ENCODE measurements at regions not wholly inside any gene's neighbourhood (a gene's known extent, or its start where the extent isn't known, plus 50 kb on each side); places are given as distances from the start of the nearest gene placed in this dataset.

- no peak for TF ChIP-seq ESRRB (CRISPR knock-in tag; IDR thresholded peaks at IDR 0.05; ENCODE audit: borderline replicate concordance)
- TF ChIP-seq CHAMP1 (IDR thresholded peaks at IDR 0.05), result no peak
- TF ChIP-seq PRDM10 (IDR thresholded peaks at IDR 0.05; ENCODE audit: partially characterized antibody), result no peak
- Histone ChIP-seq H3K4me1 (replicated peaks in 1 of 2; ENCODE audit: control insufficient read depth in 2 of 2, insufficient read depth in 2 of 2, low read length in 2 of 2) (no peaks in the 10 kb centered on the region), H3K9me3 (replicated peaks; ENCODE audit: control insufficient read depth, insufficient read depth, low read depth, low read length) (no peaks in the 10 kb centered on the region), H3K9me1 (ENCODE audit: control insufficient read depth, insufficient read depth, low read length) (no peaks in the 10 kb centered on the region), H2AFZ (ENCODE audit: low read depth, low read length) (no peak overlapping the region), H3K36me3 (ENCODE audit: control insufficient read depth, insufficient read depth, low read length) (no peaks in the 10 kb centered on the region), H4K20me1 (replicated peaks; ENCODE audit: control insufficient read depth, insufficient read depth, low read length) (peaks cover 3% of the 10 kb centered on the region; the same call in 1 of the 2 replicates), H3K4me3 (no peak overlapping the region), H3K27me3 (ENCODE audit: control insufficient read depth in 2 of 2, insufficient read depth in 2 of 2, low read length in 2 of 2) (no peaks in the 10 kb centered on the region), H3K9ac (ENCODE audit: insufficient read depth in 1 of 2, low read depth in 2 of 2, low read length in 2 of 2) (no peak overlapping the region), H3K4me2 (ENCODE audit: insufficient read depth, low read length) (no peak overlapping the region), H3K79me2 (ENCODE audit: control insufficient read depth, insufficient read depth, low read length) (no peaks in the 10 kb centered on the region), H3K27ac (ENCODE audit: extremely low read depth, low read depth, low read length) (no peak overlapping the region)
- DNase-seq (ENCODE audit: extremely low read depth in 1 of 4, low spot score in 3 of 4) (no peak), FAIRE-seq (no peak), ATAC-seq (no peak)
- WGBS (ENCODE audit: insufficient coverage, low coverage, missing lambda C conversion rate), result 0% methylated on average over 4 of the region's 4 CpGs
- BruUV-seq (replicated peaks), result no TSS peak
- ChIA-PET CTCF (ENCODE audit: low intra/inter-chr PET ratio) (no interaction called here), POLR2A (no interaction called here)
- intact Hi-C loops (cut with micrococcal nuclease), result no loop called here
- in situ Hi-C loops (cut with MboI), result no loop called here
Observed at GRCh38 chr1:50285994-50286393, 137.2 kb downstream of the DMRTA2 start.
